GM13976 (cell line): ENCODE measurements at regions not wholly inside any gene's neighbourhood (a gene's known extent, or its start where the extent isn't known, plus 50 kb on each side); places are given as distances from the start of the nearest gene placed in this dataset.
A peak's percentile ranks its signal among the peaks of the same experiment; 100 is the strongest.

Experiments used
- DNase-seq: peaks from one replicate; pipeline ENCODE4 v3.0.0; 2012; ENCODE audit warnings: low spot score
- in situ Hi-C: fragments of 300-500 bp; cut with MboI; formaldehyde crosslinking; loops from one replicate; pipeline ENCODE4 v1.12.0; 2022; ENCODE audit warnings: low sequenced_read_pairs, mixed read lengths, inconsistent platforms; ENCODE audit not compliant: unreplicated experiment
- TF ChIP-seq, protein P1 (sequence below): IDR thresholded peaks from 2 replicates; pipeline ENCODE4 v1.5.1; 2012; ENCODE audit warnings: borderline replicate concordance, mild to moderate bottlenecking; ENCODE audit not compliant: insufficient read depth; ENCODE audit errors: extremely low read depth, missing control alignments, control extremely low read depth

DNA sequence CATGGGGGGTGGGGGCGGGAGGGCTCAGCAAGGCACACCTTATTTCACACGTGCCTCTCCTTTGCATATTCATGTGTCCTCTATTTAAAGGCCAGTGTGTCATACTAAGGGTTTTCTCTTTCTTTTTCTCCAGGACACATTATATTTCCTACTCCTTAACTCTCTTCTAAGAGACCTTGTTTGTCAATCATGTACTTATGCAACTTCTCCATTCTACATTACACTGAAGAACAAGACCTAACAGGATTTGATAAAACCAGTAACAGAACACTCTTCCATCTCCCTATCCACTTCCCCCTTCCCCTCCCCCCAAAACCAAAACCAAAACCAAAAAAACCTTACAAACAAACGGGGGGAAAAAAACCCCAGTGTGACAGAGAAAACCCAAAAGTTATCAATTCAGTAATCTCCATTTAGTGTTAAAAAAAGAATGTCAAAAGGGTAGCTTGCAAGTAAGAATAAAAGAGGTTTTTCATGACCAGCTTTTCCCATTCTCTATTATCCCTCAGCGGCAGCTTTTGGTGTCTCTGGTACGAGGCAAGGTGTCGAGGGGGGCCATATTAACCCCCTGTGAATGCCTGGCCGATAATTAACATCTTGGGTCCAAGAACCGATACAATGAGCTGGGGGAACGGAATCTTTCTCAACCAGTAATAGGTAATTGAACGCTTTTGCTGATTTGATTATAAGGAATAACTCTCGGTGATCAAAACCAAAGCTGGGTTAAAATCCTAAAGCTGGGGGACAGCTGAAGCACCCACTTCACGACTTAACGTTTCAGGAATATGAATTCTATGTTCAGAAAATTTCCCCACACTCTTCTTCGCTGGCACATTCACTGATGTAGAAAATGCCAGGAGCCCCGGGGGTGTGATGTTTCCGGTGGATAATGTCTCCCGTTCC lies 191.0 kb upstream of the TCF4 start:
- peak; percentile 8 for DNase-seq
- in situ Hi-C loops = loop anchor here (25.0 kb wide), 1 partner anchor 367 kb away; no protein-coding TSS in a partner anchor
- TF ChIP-seq, protein P1, sequence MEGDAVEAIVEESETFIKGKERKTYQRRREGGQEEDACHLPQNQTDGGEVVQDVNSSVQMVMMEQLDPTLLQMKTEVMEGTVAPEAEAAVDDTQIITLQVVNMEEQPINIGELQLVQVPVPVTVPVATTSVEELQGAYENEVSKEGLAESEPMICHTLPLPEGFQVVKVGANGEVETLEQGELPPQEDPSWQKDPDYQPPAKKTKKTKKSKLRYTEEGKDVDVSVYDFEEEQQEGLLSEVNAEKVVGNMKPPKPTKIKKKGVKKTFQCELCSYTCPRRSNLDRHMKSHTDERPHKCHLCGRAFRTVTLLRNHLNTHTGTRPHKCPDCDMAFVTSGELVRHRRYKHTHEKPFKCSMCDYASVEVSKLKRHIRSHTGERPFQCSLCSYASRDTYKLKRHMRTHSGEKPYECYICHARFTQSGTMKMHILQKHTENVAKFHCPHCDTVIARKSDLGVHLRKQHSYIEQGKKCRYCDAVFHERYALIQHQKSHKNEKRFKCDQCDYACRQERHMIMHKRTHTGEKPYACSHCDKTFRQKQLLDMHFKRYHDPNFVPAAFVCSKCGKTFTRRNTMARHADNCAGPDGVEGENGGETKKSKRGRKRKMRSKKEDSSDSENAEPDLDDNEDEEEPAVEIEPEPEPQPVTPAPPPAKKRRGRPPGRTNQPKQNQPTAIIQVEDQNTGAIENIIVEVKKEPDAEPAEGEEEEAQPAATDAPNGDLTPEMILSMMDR = no peak

- in situ Hi-C loops = loop anchor here (25.0 kb wide), 1 partner anchor 365 kb away; no protein-coding TSS in a partner anchor
- TF ChIP-seq, protein P1 = no peak
- no peak for DNase-seq
These were observed 189.8 kb upstream of the TCF4 start for GRCh38 chr18:55777666-55778304.

DNA sequence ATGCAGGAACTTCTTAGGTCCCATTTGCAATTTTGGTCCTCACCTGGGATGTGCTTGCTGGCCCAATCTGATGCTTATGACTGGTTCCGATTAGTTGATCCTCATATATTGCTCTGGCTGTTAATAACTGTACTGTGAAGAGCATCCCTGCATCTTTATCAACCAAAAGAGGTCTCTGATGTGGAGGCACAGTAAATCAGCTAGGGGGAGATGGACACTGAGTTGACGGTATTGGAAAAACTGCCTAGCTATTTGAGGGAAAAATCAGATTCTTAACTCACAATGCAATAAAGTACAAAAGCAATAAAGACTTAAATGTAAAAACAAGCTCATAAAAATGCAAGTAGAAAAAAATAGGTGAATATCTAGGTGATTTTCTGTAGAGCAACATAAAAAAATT lies 188.0 kb upstream of the TCF4 start:
- TF ChIP-seq, protein P1 = no peak
- DNase-seq = no peak
- in situ Hi-C loops = loop anchor here (25.0 kb wide), 1 partner anchor 364 kb away; no protein-coding TSS in a partner anchor

- DNase-seq = no peak
- in situ Hi-C loops = no loop called here
- TF ChIP-seq, protein P1 = no peak
These were observed 186.5 kb upstream of the TCF4 start for GRCh38 chr18:55774505-55774904.

DNA sequence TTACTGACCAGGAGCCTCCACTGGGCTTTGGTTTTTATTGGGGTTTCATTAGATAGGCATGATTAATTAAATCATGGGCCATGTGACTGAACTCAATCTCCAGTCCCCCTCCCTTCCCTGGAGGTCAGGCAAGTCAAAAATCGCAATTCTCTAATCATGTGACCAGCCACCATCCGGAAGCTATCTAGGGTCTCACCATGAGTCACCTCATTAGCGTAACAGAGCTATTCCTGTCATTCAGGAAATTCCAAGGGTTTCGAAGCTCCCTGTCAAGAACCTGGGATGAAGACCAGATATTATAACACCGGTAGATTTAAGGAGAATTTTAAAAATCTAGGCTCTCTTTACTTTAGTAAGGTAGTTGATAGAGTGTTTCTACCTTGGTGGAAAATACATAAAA lies 180.3 kb upstream of the TCF4 start:
- no peak for DNase-seq
- TF ChIP-seq, protein P1 = no peak
- in situ Hi-C loops = no loop called here

- TF ChIP-seq, protein P1 = no peak
- DNase-seq = no peak
- in situ Hi-C loops = no loop called here
These were observed 176.4 kb upstream of the TCF4 start for GRCh38 chr18:55764386-55764785.
